ENCODE measurements at regions not wholly inside any gene's neighbourhood (a gene's known extent, or its start where the extent isn't known, plus 50 kb on each side); places are given as distances from the start of the nearest gene placed in this dataset.
A peak's percentile ranks its signal among the peaks of the same experiment; 100 is the strongest.
"Not testable (repeated sequence)": the region's sequence is repeated elsewhere in the genome, so short reads cannot be mapped to it uniquely, and the experiment has no call there.

DNA sequence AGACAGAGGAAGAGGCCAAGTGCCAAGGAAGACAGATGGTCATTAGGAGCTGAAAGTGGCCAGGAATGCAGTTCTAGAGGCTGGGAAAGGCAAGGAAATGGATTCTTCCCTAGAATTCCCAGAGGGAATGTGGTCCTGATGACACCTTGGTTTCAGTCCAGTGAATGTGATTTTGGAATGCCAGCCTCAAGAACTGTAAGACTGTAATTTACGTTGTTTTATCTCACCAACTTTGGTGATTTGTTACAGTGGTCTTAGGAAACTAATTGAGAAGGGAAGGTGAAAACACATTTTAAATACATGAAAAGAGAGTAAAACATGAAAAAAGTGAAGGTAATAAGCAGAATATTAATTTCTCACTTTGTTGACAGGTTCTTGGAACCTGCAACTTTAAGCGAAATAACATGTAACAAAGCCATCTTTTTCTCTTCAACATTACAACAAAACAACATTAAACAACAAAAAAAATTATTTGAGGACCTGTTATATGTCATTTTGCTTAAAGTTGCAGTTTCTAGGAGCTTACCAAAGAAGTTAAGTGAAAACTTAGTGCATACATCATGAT, 370.2 kb downstream of the METTL4 start:
- no peak for DNase-seq

DNA sequence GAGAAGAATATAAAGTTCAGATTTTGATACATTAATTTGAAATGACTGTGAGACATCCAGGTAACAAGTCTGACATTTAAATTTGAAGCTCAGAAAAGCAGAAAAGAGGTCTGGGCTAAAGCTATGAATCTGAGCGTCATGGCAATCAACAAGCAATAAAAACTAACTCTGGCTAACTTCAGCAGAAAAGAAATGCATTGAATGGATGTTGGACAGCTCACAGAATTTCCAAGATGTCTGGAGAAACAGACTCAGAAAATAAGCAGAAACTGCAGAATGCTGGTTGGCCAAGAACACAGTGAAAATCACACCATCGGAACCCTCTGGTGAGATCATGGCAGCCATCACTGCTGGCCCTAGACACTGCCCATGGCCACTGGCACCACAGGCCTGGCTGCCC, 366.6 kb downstream of the METTL4 start:
- DNase-seq, result no peak

DNA sequence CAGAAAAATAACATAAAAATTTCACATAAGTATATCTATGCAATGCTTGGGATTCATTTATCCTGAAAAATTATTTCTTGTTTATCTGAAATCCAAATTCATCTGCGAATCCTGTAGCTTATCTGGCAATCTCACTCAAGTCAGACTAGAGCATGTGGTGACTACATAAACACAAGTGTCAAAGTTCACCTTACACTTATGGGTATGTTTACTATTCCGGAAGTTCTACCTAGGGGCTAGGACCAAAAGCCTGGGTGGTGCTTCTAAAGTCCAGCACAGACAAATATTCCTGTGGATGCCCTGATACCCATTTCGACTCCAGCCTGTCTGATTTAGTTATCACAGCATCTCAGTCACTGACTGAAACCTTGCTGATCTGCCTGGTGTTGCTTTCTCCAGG, 364.0 kb downstream of the METTL4 start:
- DNase-seq, result no peak

DNA sequence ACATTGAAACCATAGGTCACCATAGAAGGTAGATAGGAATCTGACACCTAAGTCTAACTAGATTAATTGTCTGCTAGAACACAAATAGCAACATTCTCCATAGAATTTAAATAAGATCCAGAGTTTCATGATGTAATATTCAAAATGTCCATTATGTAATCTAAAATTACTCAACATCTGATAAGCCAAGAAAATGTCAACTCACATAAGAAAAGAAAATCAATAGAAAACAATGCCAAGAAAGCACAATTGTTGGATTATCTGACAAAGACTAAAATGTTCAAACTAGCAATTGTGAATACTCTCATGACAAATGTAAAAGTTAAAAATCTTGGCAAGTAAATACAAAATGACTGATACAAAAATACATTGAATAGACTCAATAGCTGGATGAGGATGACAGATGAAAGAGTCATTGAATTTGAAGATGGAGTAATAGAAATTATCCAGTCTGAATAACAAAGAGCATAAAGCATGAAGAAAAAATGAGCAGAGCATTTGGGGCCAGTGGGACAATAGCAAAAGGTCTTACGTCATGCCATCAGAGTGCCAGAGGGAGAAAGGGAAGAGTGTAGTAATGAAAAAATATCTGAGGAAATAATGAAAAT, 358.6 kb downstream of the METTL4 start:
- no peak for DNase-seq

DNA sequence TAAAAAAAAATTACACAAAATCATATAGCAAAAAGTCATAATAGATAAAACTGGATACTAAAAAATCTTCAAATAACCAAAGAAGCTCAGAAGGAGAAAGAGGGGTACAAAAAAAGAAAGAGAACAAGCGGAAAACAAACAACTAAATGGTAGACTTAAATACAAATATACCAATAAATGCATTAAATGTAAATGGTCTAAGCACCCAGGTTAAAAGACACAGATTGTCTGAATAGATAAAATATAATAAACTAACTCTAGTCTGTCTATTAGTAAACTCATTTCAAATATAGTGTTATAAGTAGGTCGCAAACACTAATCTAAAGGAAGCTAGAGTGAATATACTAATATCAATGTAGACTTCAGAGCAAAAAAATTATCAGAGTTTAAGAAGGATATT, 357.4 kb downstream of the METTL4 start:
- DNase-seq, result no peak

DNA sequence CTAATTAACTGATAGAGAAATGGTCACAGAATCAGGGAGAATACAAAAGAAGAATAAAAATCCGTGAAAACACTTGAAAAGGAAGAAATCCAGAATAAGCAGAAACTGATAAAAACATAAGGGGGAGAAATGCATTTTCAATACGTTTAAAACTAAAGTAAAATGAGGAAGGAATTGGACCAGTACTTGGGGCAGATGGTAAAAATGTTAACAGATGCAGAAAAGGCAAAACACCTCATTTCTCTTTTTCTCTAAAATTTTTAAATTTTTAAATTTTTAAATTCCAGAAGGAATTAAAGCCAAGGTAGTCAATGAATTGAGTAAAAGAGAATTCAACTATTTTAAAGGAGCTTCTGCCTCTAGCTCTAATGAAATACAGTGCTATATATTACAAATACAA, 353.9 kb downstream of the METTL4 start:
- no peak for DNase-seq

DNA sequence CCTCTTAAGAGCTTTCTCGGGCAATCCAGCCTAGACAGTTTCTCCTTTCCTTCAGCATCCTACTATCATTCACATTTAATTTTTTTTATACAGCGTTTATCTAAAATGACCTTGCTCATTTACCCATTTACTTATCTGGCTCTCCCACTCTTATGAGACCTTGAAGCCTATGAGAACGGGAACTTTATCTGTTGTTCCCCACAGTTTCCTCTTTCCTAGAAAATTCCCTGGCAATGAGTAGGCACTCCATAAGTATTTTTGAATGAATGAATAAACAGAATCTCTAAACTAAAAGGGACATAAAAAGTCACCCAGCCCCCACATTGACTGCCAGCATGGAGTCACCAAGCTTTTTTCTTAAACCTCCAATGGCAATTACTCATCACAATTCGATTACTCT, 353.2 kb downstream of the METTL4 start:
- DNase-seq, result no peak

DNA sequence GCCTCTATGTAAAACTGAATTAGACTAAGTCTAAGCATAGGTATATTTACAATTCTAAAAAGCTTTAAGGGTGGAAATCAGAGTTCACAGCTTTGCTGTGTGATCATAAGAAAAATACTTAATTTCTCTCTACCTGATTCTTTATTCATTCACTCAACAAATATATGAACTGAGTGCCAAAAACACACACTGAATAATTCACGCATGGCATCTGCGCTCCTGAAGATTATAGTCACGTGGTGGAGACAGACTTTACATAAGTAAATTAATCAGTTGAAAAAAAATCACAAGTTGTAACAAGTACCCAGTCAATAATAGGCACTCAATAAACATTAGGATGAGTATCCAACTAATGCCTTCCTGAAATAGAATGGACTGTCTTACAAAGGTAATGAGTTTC, 351.6 kb downstream of the METTL4 start:
- DNase-seq, result peak; percentile 17

DNA sequence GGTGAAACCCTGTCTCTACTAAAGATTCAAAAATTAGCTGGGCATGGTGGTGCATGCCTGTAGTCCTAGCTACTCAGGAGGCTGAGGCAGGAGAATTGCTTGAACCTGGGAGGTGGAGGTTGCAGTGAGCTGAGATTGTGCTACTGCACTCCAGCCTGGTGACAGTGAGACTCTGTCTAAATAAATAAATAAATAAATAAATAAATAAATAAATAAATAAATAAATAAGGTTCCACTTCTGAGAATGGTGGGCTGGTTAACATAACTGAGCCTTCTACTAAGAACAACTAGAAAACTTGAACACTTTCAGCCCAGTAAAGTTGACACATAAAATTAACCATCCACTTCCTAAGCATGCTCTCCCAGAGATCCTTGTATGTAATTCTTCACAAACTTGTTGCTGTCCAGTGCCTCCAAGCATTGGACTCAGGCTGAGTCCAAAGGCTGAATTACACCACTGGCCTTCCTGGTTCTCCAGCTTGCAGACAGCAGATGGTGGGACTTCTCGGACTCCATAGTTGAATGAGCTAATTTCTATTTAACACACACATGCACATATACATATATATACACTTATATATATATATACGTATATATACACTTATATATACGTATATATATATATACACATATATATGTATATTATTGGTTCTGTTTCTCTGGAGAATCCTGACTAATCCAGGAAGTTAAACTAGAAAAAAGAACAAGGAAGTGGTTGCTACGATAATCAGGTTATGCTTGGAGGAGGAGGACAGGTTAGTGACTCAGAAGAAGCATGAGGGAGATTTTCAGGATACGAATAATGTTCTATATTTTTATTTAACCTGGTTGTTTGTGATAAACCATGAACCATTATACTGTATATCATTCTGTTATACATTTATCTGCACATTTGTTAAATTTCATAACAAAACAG, 348.8 kb downstream of the METTL4 start:
- DNase-seq, result no peak

DNA sequence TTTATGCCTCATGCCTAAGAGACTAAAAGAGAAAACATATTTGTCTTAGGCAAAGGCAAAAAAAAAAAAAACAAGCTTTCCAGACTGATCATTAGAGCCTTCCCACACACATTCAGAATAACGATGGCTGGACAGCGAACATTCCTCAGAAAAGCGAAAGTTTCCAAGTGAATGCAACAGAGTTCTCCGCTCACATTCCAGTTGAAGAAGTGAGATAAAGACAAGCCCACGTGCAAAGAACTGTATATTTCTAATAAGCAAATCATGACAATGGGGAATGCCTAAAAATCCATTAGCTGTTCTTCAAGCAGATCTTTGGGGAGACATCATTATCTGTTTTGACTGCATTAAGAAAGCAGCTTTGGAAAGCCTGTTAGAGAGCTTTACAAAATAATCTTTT, 347.9 kb downstream of the METTL4 start:
- DNase-seq, result no peak

DNA sequence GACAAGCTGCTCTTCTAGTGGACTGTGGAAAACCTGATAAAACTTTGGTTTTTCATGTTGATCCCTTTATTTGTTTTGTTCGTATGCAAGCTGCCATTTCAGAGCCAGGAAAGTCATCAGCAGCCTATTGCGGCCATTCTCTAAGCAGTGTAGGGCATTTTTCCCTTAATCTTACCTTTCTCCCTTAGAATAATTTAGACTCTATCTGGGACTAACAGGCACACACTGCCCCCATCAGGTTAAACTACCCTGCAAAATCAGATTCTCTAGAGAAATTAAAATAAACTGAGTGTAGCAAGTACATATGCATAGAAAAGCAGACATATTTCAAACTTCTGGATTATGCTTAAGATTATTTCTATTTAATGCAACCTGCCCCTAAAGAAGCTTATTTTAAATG, 347.5 kb downstream of the METTL4 start:
- DNase-seq, result peak; percentile 73

DNA sequence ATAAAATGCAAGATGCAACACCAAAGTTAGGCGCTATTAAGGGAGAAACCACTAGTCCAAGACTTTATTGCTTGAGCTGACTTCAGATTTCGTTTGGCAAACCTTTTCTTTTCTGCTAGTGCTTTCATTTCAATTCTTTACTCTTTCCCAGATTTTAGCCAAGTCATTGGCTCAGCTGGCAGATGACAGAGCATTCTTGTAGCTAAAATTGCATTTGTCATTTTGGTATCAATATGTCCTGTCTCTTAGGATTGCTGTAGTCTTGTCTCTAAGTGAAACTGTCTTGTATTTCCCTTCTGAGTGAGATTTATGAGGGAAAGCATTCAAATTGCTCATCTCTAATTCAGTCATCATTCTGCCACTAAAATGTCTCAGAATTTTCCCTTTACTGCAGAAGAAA, 335.1 kb downstream of the METTL4 start:
- DNase-seq, result no peak

DNA sequence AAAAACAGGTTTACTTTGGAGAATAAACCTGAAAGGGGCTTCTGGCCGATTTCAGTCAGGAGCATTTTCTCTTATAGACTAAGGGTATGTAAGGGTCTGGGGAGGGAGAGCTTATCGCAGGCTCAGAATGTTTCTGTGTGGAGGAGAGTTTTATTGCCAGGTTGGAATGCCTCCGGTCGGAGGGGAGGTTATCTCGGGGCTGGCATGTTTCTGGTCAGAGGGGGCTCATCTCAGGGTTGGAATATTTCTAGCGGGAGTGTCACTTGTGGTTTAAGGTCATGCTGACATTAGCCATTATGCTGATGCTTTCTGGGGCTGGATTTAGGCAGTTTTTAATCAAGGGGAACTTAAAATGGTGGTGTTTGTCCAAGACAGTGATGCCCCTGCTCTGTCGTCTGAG, 333.6 kb downstream of the METTL4 start:
- DNase-seq, result no peak

DNA sequence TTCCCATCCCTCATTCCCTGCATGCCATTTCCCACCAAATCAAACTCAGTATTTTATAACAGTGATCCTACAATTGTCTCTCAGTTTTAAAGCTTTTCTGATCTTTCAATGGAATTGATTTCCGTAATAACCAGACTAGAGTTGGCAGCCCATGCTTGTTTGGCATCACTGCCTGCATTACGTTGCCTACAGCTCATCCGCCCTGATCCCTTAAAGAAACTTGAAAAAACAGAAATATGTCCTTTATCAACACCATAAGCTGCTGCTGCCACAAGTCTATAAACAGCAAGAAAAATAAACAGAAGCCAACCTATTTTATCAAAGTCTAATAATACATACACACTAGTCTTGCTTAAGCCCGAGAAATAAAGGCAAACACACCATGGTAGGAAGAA, 331.0 kb downstream of the METTL4 start:
- no peak for DNase-seq

DNA sequence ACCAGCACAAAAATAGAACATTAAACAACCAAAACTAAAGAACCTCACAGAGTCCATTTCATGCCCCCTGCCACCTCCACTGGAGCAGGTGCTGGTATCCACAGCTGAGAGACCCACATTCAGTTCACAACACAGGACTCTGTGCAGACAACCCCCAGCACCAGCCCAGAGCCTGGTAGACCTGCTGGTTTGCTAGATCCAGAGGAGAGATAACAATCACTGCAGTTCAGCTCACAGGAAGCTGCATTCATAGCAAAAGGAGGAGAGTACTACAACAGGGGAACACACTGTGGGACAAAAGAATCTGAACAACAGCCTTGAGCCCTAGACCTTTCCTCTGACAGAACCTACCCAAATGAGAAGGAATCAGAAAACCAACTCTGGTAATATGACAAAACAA, 326.7 kb downstream of the METTL4 start:
- DNase-seq, result no peak

DNA sequence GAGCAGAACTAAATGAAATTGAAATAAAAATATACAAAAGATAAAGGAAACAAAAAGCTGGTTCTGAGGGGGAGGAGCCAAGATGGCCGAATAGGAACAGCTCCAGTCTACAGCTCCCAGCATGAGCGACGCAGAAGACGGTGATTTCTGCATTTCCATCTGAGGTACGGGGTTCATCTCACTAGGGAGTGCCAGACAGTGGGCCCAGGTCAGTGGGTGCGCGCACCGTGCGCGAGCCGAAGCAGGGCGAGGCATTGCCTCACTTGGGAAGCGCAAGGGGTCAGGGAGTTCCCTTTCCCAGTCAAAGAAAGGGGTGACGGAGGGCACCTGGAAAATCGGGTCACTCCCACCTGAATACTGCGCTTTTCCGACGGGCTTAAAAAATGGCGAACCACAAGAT, 324.2 kb downstream of the METTL4 start:
- DNase-seq, result not testable (repeated sequence)

DNA sequence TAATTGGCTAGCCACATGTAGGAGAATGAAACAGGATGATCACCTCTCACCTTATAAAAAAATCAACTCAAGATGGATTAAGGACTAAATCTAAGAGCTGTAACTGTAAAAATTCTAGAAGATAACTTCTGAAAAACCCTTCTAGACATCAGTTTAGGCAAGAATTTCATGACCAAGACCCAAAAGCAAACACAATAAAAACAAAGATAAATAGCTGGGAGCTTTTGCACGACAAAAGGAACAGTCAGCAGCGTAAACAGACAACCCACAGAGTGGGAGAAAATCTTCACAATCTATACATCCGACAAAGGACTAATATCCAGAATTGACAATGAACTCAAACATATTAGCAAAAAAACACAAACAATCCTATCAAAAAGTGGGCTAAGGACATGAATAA, 316.3 kb downstream of the METTL4 start:
- no peak for DNase-seq

DNA sequence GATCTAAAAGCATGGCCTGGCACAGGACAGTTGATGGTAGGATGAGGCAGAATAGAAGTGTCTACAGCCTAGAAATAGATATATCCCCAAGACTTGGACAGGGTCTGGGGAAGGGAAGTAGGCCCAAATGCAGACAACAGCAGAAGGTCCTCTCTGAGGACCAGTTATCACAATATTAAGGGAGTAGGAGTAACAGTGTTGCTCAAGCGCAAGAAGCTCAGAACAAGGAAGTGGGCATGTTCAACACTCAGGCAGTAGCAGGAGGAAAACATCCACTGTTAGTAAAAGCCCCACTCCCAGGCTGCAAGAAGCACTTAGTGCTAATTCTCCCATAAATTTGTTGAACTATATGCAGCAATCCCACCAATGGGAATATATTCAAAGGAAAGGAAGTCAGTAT, 314.7 kb downstream of the METTL4 start:
- DNase-seq, result no peak

DNA sequence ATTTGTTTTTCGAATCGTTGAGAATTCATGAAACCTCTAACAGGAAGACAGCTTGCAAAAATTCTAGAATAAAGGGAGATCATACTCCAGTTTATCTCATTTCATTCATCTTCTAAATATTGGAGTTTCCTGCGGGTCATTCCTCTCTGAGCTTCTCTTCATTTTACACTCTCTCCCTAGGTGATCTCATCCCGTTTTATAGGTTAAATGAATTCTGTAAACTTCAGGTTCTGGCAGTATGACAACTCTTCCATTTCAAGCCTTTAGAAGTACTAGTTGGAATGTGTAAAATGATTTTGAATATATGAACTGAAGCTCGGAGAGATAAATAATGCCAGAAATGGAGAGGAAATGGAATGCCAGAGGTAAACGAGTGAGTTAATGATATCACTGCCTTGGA, 312.4 kb downstream of the METTL4 start:
- no peak for DNase-seq

DNA sequence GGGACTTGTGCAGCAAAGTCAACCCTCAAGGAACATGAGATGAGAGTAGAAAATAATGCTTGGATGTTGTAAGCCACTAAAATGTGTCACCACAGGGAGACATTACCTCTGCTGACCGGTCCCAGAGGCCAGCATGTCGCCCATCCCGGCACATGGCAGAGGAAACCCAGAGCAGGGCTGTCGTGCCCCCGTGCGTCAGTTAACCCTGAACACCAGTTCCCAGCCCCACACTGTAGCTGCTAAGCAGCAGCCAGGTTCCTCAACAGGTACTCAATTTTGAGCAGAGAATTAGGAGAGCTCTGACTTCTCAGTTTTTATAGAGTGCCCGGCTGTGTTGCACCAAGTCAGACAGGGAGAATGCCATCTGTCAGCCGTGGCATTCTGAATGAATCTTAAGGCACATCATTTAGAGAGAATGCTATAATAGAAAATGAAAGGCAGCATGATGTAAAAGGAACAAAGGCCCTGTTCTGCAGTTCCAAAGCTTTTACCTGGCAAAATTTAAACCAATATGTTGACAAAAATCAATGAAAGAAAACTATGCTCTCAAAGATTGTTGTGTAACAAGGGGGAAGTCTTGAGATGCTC, 307.9 kb downstream of the METTL4 start:
- DNase-seq, result no peak

DNA sequence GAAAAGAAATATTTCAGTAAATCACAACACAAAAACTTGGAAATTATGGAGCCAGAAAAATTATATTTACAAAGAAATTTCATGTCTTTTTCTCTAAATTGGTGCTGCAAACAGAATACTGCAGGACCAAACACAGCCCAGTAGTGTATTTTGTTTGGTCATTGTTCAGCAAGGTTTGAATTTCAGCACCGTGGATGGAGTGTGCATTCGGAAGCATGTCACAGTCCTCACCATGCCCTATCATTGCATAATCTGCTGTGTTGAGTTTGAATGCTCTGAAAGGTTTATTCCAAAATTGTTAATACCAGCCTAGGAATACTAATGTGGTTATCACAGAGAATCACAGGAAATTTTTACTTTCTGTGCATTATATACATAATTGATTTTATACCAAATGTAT, 296.7 kb downstream of the METTL4 start:
- no peak for DNase-seq

DNA sequence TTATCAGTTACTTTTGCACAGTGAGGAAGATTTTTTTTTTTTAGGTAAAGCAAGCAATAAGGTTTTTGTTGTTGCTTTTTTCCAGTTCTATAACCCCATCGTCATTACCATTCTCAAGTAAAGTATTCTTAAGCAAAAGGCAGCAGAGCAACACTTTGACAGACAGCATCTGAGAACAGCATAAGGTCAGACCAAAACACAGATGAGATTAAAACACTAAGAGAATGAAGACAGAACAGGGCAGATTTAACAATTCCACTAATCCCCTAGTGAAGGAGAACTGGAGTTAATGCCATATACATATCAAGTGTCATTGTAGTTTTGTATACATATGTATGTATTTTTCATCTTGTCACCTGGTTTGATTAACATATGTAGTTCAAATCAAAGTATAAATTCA, 290.2 kb downstream of the METTL4 start:
- no peak for DNase-seq

DNA sequence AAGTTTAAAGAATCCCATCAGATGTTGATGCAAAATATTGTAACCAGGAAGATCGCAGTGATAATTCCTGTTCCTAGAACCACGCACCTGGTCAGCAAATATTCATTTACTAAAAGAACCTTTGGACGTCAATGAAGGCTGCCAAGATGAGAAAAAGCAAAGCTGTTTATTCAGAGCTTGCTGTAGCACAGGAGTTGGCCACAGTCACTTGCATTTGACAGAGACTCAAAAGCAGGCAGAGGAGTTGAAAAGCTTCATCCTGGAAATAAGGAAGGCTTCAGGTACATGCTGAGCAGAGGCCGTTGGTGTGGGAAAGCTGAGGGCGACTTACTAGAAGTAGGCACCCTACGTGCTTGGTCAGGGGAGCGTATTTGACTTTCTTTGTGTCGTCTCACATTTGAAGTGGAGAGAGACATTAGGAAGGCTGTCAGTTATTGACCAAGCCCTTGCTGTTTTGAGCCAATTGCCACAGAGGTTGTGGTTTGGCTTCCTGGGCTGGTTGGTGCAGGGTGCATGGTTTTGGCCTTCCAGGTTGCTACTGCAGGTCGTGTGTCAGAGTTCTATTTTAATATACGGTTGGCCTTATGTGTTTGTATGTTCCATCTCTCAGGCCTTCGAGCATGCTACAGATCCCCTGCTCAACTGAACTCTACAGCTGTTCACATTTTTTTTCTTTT, 289.6 kb downstream of the METTL4 start:
- no peak for DNase-seq

All from NCI-H69 (cell line).